ENCODE measurements at regions not wholly inside any gene's neighbourhood (a gene's known extent, or its start where the extent isn't known, plus 50 kb on each side); places are given as distances from the start of the nearest gene placed in this dataset.
"Not testable (repeated sequence)": the region's sequence is repeated elsewhere in the genome, so short reads cannot be mapped to it uniquely, and the experiment has no call there.

- no peak for DNase-seq (ENCODE audit: low spot score)
Measured at GRCh38 chr6:76552268-76552667, 479.8 kb upstream of the IMPG1 start.

GRCh38 chr6:76533661-76534060 lies 461.2 kb upstream of the IMPG1 start:
- no peak for DNase-seq (ENCODE audit: low spot score)

GRCh38 chr6:76532647-76533046 lies 460.2 kb upstream of the IMPG1 start:
- DNase-seq (ENCODE audit: low spot score), result no peak

- DNase-seq (ENCODE audit: low spot score), result no peak
Measured at GRCh38 chr6:76518443-76518842, 446.0 kb upstream of the IMPG1 start.

DNA sequence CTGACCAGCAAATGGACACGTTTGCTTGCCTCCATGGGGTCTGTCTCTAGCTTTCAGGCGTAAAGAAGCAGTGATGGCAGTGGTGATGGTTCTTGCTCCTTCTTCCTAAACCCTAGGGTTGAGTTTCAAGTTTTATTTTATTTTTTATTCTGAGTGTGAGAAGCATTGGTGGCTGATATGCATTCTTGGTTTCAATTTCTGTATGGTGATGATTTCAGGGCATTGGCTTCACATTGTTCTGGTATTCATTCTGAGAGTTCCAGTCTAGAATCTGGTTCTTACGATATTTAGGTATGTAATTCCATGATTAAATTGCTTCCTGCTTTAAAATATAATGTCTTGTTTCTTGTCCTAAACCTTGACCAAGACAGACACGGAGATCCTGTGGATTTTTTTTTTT lies 444.5 kb upstream of the IMPG1 start:
- no peak for DNase-seq (ENCODE audit: low spot score)

DNA sequence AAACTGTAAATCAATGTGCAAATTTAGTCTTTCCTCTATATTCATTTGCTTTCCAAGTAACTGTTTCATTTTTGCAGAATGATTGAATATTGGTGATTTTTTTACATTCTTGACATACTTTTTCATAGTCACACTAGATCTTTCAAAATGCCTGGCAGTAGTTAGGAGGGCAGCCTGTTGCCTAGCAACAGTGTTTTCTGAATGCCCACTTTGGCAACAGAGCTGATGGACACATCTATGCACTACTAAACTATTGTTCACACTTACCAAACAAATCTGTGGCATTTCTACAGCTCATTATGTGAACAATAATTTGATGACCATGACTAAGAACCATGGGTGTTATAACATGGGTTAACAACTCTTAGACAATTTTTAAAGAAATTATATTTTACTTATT lies 438.0 kb upstream of the IMPG1 start:
- no peak for DNase-seq (ENCODE audit: low spot score)

GRCh38 chr6:76509397-76509796 lies 436.9 kb upstream of the IMPG1 start:
- no peak for DNase-seq (ENCODE audit: low spot score)

- no peak for DNase-seq (ENCODE audit: low spot score)
Measured at GRCh38 chr6:76506808-76507207, 434.3 kb upstream of the IMPG1 start.

- DNase-seq (ENCODE audit: low spot score), result no peak
Measured at GRCh38 chr6:76495909-76496308, 423.4 kb upstream of the IMPG1 start.

DNA sequence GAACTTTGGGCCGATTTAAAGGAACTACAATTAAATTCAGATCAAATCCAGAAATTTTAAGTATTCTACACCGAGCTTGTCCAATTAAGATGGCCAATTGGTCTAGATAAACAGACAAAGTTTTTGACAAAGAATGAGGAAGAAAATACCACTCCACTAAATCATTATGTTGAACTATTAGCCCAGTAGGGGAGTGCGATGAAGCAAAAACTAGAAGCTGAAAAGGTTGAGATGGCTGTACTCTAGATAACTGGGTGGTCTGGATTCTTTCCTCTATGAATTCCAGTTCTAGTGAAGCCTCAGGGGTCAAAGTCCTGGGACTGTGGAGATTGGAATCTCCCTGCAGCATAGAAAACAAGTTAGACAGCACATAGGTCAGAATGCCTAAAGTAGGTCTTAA lies 418.9 kb upstream of the IMPG1 start:
- DNase-seq (ENCODE audit: low spot score), result not testable (repeated sequence)

GRCh38 chr6:76490456-76490855 lies 418.0 kb upstream of the IMPG1 start:
- DNase-seq (ENCODE audit: low spot score), result no peak

GRCh38 chr6:76481101-76481500 lies 408.6 kb upstream of the IMPG1 start:
- DNase-seq (ENCODE audit: low spot score), result no peak

GRCh38 chr6:76472858-76473257 lies 400.4 kb upstream of the IMPG1 start:
- DNase-seq (ENCODE audit: low spot score), result no peak

- DNase-seq (ENCODE audit: low spot score), result no peak
Measured at GRCh38 chr6:76466286-76466685, 393.8 kb upstream of the IMPG1 start.

DNA sequence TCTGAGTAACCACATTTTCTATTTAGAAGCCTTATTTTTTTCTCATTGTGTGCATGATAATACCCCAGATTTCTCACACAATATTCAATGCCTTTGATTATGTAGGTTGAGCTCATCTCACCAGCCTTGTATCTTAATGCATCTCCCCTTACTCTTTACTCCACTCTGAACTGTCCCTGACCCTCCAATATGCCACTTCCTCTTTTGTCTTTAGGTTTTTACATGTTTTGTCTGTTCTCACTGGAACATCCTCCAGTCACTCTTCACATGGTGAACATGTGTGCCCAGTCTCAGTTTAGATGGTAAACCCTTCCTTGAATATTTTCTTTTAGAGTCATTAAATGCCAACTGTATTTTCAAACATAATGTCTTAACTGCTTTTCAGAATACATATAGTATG lies 392.9 kb upstream of the IMPG1 start:
- no peak for DNase-seq (ENCODE audit: low spot score)

- DNase-seq (ENCODE audit: low spot score), result no peak
Measured at GRCh38 chr6:76453270-76453669, 380.8 kb upstream of the IMPG1 start.

- DNase-seq (ENCODE audit: low spot score), result no peak
Measured at GRCh38 chr6:76451926-76452709, 379.7 kb upstream of the IMPG1 start.

DNA sequence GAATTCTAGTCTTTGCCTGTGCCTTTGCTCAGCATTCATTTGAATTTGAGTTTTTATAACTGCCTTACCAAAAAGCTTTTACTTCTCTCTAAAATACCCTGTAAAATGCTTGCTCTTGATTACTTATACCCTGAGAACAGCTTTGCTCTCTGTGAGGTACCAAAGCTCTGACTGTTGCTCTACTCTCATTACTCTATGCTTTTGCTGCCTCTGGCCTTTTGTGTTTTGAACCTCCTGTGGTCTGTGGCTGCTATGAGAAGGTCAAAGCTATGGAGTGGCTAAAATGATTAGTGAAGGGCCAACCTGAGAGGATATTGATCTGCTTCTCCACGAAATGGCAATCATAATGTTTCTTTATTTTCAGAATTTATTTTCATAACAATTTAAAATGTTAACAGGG lies 375.6 kb upstream of the IMPG1 start:
- DNase-seq (ENCODE audit: low spot score), result no peak

GRCh38 chr6:76441875-76442274 lies 369.4 kb upstream of the IMPG1 start:
- DNase-seq (ENCODE audit: low spot score), result no peak

DNA sequence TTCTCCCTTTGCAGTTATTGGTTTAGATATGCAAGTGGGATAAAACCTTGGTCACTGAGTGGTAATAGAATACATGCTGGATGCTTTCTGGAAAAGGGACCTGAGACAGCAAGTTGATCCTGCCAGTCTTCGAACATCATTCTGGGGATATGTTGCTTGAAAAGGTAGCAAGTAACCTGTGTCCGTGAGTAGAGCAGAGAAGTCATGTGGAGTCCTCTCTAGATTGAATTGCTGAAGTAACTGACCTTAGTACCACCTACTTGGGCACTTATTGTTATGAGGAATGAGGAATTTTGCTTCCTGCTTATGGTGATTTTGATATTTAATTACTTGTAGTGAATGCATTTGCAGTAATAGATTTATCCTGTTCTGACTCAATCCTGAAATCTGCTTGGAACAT lies 367.3 kb upstream of the IMPG1 start:
- no peak for DNase-seq (ENCODE audit: low spot score)

DNA sequence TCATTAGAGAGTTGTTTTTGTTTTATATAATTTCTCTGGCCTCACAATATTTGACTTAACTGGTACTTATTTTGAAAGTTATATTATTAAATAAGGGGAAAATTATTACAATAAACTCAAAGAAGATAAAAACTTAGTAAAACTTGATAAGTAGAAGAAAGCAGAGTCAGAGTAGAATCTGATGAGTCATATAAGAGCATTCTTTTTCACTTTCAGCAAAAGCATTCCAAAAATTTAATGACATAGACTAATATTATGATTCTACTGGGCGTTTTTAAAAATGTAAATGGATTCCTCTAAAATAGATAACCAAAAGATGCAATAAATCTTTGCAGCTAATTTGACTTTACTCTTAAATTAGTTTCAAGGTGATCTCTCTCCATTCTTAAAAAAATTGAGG lies 366.3 kb upstream of the IMPG1 start:
- DNase-seq (ENCODE audit: low spot score), result no peak

- DNase-seq (ENCODE audit: low spot score), result no peak
Measured at GRCh38 chr6:76435174-76435573, 362.7 kb upstream of the IMPG1 start.

- no peak for DNase-seq (ENCODE audit: low spot score)
Measured at GRCh38 chr6:76422511-76423213, 350.2 kb upstream of the IMPG1 start.

DNA sequence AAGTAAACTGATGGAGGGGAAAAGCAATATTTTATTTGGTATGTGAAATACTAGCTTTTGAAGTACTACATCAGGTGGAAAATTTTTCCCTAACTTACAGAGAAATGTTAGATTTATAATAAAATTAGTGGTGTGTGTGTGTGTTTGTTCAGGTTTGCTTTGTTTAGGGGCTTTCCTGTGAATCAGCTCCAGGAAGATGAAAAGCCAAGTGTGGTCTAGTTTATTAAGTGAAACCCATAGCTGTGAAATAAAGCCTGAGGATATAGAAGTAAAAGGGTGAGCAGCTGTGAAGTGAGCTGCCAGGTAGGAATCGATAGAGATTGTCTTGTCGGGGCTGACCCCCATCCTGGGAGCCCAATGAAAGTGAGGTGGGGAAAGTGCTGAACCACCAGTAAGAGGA lies 347.6 kb upstream of the IMPG1 start:
- no peak for DNase-seq (ENCODE audit: low spot score)

Data from mucosa of gallbladder (tissue), 1 donor.